PC-3 (cell line): ENCODE measurements at regions not wholly inside any gene's neighbourhood (a gene's known extent, or its start where the extent isn't known, plus 50 kb on each side); places are given as distances from the start of the nearest gene placed in this dataset.

Experiments
- ATAC-seq: fragments of 200-7000 bp; cut with Tn5 transposase; 2 replicates; pipeline ENCODE4 v1.9.1; 2020; ENCODE audit warnings: mild to moderate bottlenecking, moderate library complexity
- BruUV-seq: library from RNA; stranded (reverse); fragments of 400-500 nt; replicated peaks from 2 replicates; lab custom pipeline; 2021; lab: Mats Ljungman, UMichigan
- CTCF ChIA-PET: fragments of 300-600 bp; sonication (Branson Sonifier 250); formaldehyde crosslinking; loops from one replicate; lab custom pipeline; 2022; ENCODE audit warnings: antibody characterized with exemption; lab: Charles Lee
- POLR2A ChIA-PET: fragments of 300-600 bp; sonication (Branson Sonifier 250); formaldehyde crosslinking; loops from one replicate; lab custom pipeline; 2022; ENCODE audit warnings: antibody characterized with exemption; ENCODE audit not compliant: unreplicated experiment; lab: Charles Lee
- DNase-seq: peaks from one replicate; pipeline ENCODE4 v3.0.0-alpha.2; 2015
- H2AFZ ChIP-seq: fragments of 300-600 bp; sonication (generic); 2 replicates; pipeline ENCODE4 v1.6.0; 2016; ENCODE audit warnings: antibody characterized with exemption, low read length
- H3F3A ChIP-seq: fragments of 300-600 bp; sonication (generic); one replicate; pipeline ENCODE4 v1.6.0; 2017; ENCODE audit warnings: antibody characterized with exemption, low read length, control low read depth, mild to moderate bottlenecking; ENCODE audit not compliant: unreplicated experiment
- H3K27ac ChIP-seq: fragments of 300-600 bp; sonication (generic); 2 replicates; pipeline ENCODE4 v1.5.1; 2016; ENCODE audit warnings: mild to moderate bottlenecking, low read length
- H3K27me3 ChIP-seq: fragments of 300-600 bp; sonication (generic); 2 replicates; pipeline ENCODE4 v1.6.1; 2016; ENCODE audit warnings: low read length, mixed read lengths
- H3K36me3 ChIP-seq: fragments of 300-600 bp; sonication (generic); 2 replicates; pipeline ENCODE4 v1.6.1; 2016; ENCODE audit warnings: low read depth, mixed run types, low read length, mixed read lengths
- H3K4me1 ChIP-seq: fragments of 300-600 bp; sonication (generic); 2 replicates; pipeline ENCODE4 v1.5.1; 2016; ENCODE audit warnings: low read length; ENCODE audit not compliant: insufficient read depth
- H3K4me2 ChIP-seq: fragments of 300-600 bp; sonication (generic); 2 replicates; pipeline ENCODE4 v1.6.0; 2016; ENCODE audit warnings: low read length
- H3K4me3 ChIP-seq: fragments of 300-600 bp; sonication (generic); 2 replicates; pipeline ENCODE4 v1.5.1; 2016; ENCODE audit warnings: mild to moderate bottlenecking, low read length, mixed read lengths
- H3K79me2 ChIP-seq: fragments of 300-600 bp; sonication (generic); 2 replicates; pipeline ENCODE4 v1.6.1; 2017; ENCODE audit warnings: low read length, mixed read lengths
- H3K9ac ChIP-seq: fragments of 300-600 bp; sonication (generic); 2 replicates; pipeline ENCODE4 v1.6.0; 2016; ENCODE audit warnings: mild to moderate bottlenecking, low read length
- H3K9me2 ChIP-seq: fragments of 300-600 bp; sonication (generic); replicated peaks from 2 replicates; pipeline ENCODE4 v1.6.1; 2016; ENCODE audit warnings: mixed run types, low read length, mixed read lengths
- H3K9me3 ChIP-seq: fragments of 300-600 bp; sonication (generic); 2 replicates; pipeline ENCODE4 v1.6.1; 2016; ENCODE audit warnings: low read length, mixed read lengths
- H4K20me1 ChIP-seq: fragments of 300-600 bp; sonication (generic); 2 replicates; pipeline ENCODE4 v1.6.1; 2016; ENCODE audit warnings: low read length, mixed read lengths
- CTCF ChIP-seq: fragments of 300-600 bp; sonication (generic); conservative IDR thresholded peaks from 2 replicates; pipeline ENCODE4 v1.5.1; 2017; ENCODE audit warnings: antibody characterized with exemption, low read depth, mild to moderate bottlenecking, low read length
- EZH2 ChIP-seq: fragments of 300-600 bp; sonication (generic); IDR thresholded peaks from one replicate; pipeline ENCODE4 v1.6.1; 2017; ENCODE audit warnings: antibody characterized with exemption, mild to moderate bottlenecking, low read length; ENCODE audit not compliant: unreplicated experiment
- EZH2phosphoT487 ChIP-seq: fragments of 300-600 bp; sonication (generic); IDR thresholded peaks from 2 replicates; pipeline ENCODE4 v1.6.1; 2018; ENCODE audit warnings: mild to moderate bottlenecking, antibody characterized with exemption, low read length, borderline replicate concordance
- intact Hi-C: fragments of 100-400 bp; cut with micrococcal nuclease; formaldehyde crosslinking; loops from 2 replicates; pipeline ENCODE4 v1.9.0; 2023

GRCh38 chr6:155747491-155747890, 291.9 kb upstream of the NOX3 start:
- no peaks in the 10 kb centered on the region for H3K9me2 ChIP-seq
- no peak for TF ChIP-seq EZH2
- no peak for TF ChIP-seq EZH2phosphoT487
- no peak for TF ChIP-seq CTCF
- H3K27me3 ChIP-seq = no peaks in the 10 kb centered on the region
- no peaks in the 10 kb centered on the region for H3K36me3 ChIP-seq
- no TSS peak for BruUV-seq
- H3K9me3 ChIP-seq = no peaks in the 10 kb centered on the region
- no peaks in the 10 kb centered on the region for H3K79me2 ChIP-seq
- H3K9ac ChIP-seq = no peak overlapping the region
- no peak overlapping the region for H2AFZ ChIP-seq
- intact Hi-C loops = no loop called here
- H3K4me1 ChIP-seq = no peaks in the 10 kb centered on the region
- CTCF ChIA-PET = no interaction called here
- POLR2A ChIA-PET = no interaction called here
- H3K4me3 ChIP-seq = no peak overlapping the region
- DNase-seq = no peak
- ATAC-seq = no peak
- H4K20me1 ChIP-seq = no peaks in the 10 kb centered on the region
- H3K4me2 ChIP-seq = no peak overlapping the region
- H3K27ac ChIP-seq = no peak overlapping the region
- no peaks in the 10 kb centered on the region for H3F3A ChIP-seq

GRCh38 chr6:155740781-155741399, 285.3 kb upstream of the NOX3 start:
- no peaks in the 10 kb centered on the region for H3K9me3 ChIP-seq
- no peak overlapping the region for H3K4me3 ChIP-seq
- H3K4me2 ChIP-seq = no peak overlapping the region
- no peaks in the 10 kb centered on the region for H3F3A ChIP-seq
- ChIA-PET CTCF (no interaction called here), POLR2A (no interaction called here)
- no peaks in the 10 kb centered on the region for H3K79me2 ChIP-seq
- ATAC-seq (no peak), DNase-seq (no peak)
- intact Hi-C loops = no loop called here
- H3K9me2 ChIP-seq = no peaks in the 10 kb centered on the region
- no peaks in the 10 kb centered on the region for H3K27me3 ChIP-seq
- H3K4me1 ChIP-seq = no peaks in the 10 kb centered on the region
- TF ChIP-seq EZH2phosphoT487 (no peak), EZH2 (no peak), CTCF (no peak)
- H3K36me3 ChIP-seq = no peaks in the 10 kb centered on the region
- no peak overlapping the region for H2AFZ ChIP-seq
- BruUV-seq = no TSS peak
- no peak overlapping the region for H3K27ac ChIP-seq
- H3K9ac ChIP-seq = no peak overlapping the region
- no peaks in the 10 kb centered on the region for H4K20me1 ChIP-seq

GRCh38 chr6:155738602-155739105, 283.0 kb upstream of the NOX3 start:
- Histone ChIP-seq H3K9ac (no peak overlapping the region), H3K79me2 (no peaks in the 10 kb centered on the region), H3K9me2 (no peaks in the 10 kb centered on the region), H3K4me3 (no peak overlapping the region), H4K20me1 (no peaks in the 10 kb centered on the region), H3K9me3 (no peaks in the 10 kb centered on the region), H3F3A (no peaks in the 10 kb centered on the region), H3K36me3 (no peaks in the 10 kb centered on the region), H3K4me2 (no peak overlapping the region), H3K27ac (no peak overlapping the region), H3K4me1 (no peaks in the 10 kb centered on the region), H3K27me3 (no peaks in the 10 kb centered on the region), H2AFZ (no peak overlapping the region)
- DNase-seq = no peak
- intact Hi-C loops = no loop called here
- ChIA-PET POLR2A (no interaction called here), CTCF (no interaction called here)
- no peak for ATAC-seq
- no TSS peak for BruUV-seq
- TF ChIP-seq CTCF = no peak
- no peak for TF ChIP-seq EZH2
- TF ChIP-seq EZH2phosphoT487 = no peak
